Activated T-helper 9 cell treated with anti-CD3 and anti-CD28 coated beads, Interleukin-2, amount 50 U/mL, for 16 hours (primary cell): ENCODE measurements at regions not wholly inside any gene's neighbourhood (a gene's known extent, or its start where the extent isn't known, plus 50 kb on each side); places are given as distances from the start of the nearest gene placed in this dataset.
"Not testable (repeated sequence)": the region's sequence is repeated elsewhere in the genome, so short reads cannot be mapped to it uniquely, and the experiment has no call there.

Source experiments
- DNase-seq: peaks from one replicate; pipeline ENCODE4 v3.0.0-alpha.2; 2020; ENCODE audit warnings: low read depth

DNA sequence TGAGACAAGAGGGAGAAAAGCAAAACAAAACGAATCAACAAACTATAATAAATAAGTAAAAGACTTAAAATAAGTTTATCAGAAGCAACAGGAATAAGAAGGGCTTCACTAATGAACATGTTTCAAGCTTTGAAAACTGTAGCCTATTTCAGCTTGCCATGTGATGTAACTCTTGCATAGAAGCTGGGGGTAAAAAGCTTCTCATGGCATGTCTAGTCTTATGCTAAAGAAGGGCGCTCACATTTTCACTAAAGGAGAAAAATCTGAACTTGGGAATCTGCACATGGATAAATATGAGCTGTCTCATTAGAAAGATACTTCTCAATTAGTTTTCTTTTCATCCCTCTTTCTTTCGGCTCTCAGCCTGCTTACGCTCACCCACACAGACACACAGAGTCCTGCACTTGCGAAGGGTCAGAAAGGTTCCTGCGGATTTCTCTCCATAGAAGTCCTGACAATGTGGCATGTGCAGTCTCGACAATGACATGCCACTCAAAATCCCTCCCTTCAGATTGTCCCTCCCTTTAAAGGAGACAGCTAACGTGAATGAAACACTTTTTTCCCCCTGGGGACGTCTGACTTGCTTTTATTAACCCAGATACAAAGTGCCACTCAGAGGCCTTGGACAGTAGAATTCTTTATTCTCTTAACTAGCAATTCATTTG lies 568.9 kb upstream of the NR2F2 start:
- DNase-seq, result no peak

DNA sequence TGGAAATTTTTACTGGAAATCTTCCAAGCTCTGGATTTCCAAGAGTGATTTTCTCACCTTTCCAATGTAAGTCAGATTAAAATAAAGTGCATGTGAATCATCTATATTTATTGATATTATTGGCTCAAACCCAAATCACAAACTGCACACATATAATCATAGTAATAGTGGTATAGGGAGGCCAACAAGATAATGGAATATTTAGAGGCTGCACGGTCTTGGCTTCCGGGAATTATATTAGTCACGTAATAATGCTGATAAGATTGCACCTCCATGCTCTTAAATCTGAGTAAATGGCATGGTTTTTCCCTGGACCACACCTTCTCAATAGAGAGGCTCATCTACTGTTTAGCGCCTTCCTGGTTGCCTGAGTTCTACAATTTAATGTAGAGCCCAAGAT lies 567.1 kb upstream of the NR2F2 start:
- no peak for DNase-seq

DNA sequence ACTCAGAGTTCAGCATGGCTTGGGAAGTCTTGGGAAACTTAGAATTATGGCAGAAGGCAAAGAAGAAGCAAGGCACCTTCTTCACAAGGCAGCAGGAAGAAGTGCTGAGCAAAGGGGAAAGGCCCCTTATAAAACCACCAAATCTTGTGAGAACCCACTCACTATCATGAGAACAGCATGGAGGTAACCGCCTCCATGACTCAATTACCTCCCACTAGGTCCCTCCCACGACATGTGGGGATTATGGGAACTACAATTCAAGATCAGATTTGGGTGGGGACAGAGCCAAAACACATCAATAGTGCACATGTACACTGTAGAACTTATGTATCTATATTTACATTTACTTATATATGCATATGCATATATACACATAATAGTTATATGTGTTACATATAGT lies 565.3 kb upstream of the NR2F2 start:
- DNase-seq, result no peak

DNA sequence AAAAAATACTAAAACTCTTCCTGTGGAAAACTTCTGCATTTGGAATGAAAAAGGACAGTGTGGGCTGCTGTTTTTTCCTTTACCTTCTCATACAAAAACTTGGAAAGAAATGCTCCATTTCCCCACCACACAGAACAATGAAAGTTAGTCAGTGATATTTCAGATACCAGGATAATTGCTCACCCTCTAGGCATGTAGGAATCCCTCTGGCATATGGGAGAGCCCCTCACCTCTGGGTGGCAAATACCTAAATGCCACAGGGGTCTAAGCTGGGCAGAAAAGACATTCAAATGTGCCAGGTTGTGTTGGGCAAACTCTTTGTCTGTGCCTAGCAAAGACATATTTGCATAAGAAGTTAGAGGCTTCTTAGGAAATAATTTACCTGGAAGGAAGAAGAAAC lies 560.3 kb upstream of the NR2F2 start:
- no peak for DNase-seq

DNA sequence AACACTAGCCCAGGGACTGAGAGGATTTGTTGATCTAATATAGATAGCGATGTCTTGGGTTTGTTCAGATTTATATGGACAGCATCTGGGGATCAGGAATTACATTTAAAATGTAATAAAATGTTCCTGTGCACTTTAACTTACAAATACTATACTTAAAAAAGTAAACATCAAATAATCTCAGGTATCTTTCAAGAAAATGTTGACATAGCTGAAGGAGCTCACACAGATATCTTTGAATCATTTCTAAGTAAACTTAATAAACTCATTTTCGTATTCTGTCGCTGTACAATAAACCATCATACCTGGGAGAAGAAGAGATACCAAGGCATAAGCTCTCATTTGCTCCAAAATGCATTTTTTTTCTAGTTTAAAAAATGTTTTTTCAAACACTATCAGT lies 557.5 kb upstream of the NR2F2 start:
- DNase-seq, result no peak

DNA sequence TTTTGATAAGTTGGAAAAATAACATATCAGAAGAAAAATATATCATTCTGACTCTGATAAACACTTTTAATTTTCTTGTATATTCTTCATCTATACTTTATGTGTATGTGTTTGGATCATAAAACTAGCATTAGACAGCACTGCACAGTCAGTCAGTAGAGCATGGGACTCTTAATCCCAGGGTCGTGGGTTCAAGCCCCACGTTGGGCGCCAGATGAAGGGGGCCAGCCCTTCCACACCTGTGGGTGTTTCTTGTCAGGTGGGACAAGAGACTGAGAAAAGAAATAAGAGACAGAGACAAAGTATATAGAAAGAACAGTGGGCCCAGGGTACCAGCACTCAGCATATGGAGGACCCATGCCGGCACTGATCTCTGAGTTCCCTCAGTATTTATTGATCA lies 546.0 kb upstream of the NR2F2 start:
- DNase-seq, result no peak

DNA sequence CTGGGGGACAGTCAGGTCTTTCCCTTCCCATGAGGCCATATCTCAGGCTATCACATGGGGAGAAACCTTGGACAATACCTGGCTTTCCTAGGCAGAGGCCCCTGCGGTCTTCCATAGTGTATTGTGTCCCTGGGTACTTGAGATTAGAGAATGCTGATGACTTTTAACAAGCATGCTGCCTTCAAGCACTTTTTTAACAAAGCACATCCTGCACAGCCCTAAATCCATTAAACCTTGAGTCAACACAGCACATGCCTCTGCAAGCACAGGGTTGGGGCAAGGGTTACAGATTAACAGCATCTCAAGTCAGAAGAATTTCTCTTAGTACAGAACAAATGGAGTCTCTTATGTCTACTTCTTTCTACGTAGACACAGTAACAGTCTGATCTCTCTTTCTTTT lies 545.2 kb upstream of the NR2F2 start:
- DNase-seq, result not testable (repeated sequence)

DNA sequence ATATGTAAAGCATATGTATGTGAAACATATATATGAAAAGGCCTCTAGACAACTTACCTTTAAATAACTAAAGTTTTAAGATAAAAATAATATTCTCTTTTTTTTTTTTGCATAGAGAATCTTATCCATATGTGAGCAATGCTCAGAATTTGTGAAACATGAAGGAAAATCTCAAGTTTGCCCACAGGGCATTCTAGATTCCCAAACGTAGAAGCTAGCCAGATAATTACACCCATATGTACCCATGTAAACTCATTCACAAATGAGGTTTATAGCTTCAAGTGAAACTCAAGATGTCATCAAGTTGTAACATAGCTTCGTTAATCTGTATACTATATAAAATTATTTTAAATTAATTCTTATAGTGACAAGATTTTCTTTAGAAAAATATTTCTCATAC lies 537.3 kb upstream of the NR2F2 start:
- no peak for DNase-seq

DNA sequence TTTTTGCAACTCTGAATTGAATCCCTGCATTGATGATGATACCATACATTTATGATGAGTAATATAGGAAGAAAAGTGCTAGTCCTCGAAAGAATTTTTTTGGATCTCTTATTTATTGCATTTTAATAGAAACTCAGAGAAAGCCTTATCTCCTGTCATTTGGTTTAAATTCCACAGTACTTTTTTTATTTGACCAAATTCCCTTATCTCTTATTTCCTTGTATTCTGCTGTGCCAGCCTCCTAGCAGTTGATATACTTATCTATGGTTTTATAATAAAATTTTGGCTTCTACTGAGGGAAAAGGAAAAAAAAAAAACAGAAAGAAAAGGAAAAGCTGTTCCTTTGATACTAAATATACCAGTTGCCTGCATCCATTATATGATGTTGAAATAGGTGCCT lies 535.1 kb upstream of the NR2F2 start:
- DNase-seq, result no peak

DNA sequence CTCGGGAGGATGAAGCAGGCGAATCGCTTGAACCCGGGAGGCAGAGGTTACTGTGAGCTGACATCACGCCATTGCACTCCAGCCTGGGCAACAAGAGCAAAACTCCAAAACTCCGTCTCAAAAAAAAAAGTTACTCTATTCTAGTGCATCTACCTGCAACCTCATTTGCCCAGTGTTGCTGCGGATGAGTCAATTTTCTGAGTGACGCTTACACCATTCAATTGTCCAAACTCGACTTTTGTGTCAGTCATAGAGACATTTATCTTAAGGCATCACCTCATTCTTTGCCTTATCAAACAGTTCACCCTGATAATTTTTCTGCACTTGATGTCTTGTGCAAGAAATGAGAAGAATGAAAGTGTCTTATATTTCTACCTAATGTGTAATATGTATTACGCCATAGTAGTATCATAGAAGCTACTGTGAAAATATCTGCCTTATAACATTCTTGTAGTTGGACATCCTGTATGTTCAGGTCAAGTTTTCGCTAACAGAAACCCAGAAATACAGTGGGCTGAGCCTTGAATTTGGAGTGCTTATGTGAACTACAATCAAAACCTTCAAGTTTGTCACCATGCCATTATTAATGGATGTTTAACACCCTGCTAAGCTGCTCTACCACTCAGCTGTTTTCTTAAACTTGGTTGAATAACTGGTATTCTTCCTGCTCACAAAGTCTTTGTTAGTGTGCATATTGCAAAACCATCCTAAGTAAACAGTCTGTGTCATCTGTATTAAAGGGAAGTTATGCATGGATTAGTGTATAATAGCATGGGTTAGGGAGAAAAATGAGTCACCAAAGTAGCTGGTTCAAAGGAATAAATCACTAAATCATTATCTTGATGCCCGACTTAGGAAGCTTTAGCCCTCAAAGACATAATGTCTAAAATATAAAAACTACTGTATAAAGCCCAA lies 531.0 kb upstream of the NR2F2 start:
- no peak for DNase-seq

DNA sequence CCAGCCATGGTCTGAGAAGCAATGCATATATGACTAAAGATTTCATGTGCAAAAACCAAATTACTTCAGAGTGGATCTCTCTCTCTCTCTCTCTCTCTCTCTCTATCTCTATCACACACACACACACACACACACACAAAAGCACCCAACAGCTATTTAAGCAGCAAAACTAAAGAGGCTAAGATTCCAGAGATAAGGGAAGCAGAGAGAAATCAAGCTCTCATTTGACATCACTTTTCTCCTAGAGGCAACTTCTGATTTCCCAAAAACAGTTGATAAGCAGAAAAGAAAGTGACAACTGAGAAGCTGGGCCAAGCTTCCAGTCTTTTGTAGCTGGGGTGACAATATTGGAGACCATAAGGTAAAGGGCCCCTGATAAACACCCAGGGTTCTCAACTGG lies 526.0 kb upstream of the NR2F2 start:
- no peak for DNase-seq

DNA sequence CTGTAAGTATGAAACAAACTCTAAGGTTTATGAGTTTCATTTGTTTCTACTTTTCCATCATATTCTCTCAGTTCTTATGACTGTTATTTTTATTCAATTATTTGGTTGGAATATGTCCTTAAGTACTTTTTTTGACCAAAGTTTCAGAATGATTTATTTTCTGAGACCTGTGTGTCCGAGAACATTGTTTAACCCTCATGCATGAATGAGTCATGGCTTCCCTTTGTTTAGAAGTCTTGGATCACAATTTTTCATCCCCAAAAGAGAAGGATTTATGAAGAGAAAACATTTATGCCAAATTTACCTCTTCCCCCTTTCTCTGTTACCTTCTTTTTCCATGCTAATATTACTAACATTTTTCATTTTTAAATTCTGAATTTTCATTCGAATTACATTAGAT lies 518.0 kb upstream of the NR2F2 start:
- DNase-seq, result no peak

DNA sequence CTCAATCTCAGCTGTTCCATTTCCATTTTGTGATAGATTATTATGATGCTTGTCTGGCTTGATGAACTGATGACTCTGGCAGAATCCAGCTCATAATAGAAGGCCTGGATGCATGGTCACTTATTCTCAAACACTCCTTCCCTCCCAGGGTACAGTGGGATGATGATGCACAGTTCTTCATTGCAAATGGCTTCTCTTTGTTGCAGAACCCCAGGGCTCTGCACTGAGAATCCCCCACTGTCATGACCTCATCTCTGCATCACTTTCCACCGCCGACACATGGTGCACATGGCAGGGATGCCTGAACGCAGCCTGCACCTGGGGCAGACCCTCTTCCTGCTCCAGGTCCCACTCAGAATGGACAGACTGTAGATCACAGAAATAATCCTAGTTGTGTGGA lies 515.6 kb upstream of the NR2F2 start:
- no peak for DNase-seq

DNA sequence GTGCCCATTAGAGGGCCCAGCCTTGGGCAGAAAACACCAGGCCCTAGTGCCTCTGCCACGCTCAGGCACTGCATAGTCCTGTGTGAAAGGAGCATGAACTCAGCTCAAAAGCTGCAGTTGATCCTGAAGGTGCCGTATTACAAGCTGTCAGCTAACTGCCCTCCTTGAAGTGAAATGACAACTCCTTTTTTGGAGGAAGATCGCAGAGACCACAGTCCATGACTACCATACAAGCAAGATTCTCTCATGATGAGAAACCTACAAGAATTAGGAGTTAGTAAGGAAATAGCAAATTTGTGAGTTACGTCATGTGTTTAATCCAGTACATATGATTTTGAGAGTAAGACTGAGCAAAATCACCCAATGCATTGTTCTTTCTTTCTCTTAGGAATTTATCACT lies 513.9 kb upstream of the NR2F2 start:
- DNase-seq, result no peak

DNA sequence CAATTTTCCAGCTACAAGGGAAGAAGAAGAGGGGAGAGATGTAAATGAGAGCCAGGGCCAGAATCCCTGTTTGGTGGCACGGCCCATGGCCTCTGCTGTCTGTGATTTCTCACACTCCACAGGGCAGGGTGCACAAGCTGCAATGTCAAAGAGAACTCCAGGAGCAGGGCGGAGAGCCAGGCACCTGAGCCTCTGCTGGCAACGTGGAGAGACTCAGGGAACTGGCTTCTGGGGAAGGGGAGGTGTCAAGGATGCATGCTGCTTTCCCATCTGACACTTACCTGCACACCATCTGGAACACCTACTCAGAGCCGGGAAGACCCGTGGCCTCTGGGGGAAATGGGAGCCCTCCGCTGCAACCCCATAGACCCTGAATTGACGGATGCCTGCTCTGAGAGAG lies 507.5 kb upstream of the NR2F2 start:
- no peak for DNase-seq

DNA sequence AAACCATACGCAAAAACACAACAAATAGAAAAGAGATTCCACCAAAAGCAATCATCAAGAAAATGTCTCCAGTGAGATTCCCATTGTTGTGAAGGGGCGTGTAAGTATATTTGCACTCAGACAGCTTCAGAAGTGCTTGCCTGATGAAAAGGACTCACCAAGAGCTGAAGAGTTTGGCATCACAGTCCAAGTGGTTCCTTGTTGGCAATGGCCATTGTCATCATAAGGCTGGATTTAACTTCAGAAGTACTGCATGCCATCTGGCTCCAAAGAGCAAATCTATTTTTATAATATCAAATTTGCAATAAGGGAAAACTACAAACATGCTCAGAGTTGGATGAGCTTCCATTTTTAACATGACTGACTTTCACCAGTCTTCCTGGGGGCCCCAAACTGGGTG lies 505.3 kb upstream of the NR2F2 start:
- no peak for DNase-seq

DNA sequence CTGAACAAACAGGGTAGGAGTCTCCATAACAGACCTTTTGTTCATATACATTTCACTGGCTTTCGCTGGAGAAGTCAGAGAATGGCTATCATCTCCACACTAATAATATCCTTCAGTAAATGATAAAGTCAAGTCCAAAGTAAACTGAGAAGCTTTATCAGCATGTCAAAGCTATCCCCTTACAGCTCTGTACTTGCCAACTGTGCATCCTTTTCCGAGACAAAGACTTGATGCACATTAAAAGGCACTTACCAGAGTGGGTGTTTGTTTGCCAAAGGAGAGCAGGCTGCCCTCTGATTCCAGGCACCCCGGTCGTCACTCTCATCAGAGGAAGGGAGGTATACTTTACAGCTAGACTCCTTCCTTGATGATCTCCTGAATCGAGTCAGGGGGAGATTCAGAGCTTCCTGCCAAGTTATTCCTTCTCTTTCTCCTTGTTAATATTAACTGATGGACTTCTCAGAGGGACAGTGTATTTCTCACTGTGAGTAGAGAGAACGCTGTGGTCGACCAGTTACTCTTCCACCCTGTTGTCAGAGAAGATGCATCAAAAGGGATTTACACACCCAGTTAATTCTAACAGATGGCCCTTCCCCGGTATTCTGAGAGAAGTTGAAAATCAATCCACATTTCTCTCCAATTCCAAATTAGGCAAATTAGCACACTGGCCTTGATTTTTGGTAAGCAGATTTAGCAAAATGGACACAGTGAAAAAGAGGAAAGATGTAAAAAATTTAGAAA lies 504.7 kb upstream of the NR2F2 start:
- DNase-seq, result no peak

DNA sequence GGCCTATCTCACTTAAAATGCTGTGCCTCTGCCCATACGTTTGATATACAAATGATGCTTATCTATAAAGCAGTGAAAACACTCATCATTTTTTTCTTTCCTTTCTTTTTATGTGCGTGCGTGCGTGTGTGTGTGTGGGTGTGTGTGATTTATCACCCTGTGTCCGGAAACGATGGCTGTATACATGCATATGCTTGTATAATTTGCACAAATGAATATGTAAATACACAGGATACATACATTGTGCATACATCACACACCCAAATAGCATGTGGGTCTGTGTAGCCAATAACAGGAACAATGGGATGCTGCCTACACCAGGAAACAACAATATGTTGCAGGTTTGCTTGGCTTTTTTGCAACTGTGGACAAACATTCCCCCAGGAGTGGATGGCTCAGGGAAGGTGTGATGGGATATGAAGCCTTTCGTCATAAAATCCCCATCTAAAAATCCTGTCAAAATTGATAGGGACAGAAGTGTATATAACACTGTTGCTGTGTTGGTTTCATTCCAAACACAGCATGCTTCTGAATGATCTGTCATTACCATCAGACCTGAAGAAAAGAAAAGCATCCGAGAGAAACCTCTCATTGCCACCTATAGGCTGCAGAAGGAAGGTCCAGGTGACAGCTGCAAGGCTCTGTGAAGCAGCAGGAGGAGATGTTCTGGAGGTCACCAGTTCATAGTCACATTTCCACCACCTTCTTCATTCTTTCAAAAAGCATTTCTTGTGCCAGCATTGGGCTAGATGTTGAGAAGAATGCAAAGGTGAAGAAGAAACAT lies 503.9 kb upstream of the NR2F2 start:
- no peak for DNase-seq

DNA sequence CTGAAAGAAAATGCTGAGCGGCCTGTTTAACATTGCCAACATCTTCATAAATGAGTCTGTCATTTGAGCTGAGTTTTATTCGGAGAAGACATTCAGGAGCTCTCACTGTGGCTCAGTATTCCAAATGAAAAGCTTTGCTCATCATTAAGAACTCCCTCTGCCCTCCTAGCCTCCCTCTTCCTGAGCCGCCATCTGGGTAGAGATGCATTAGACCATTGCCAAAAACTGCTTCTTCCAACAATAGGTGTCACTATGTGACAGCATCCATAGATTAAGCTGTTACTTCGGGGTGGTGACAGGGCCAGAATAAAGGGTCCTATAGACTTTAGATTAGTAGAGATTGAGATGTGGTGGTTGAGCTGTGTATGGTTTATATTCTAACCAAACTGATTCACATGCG lies 501.4 kb upstream of the NR2F2 start:
- DNase-seq, result no peak

DNA sequence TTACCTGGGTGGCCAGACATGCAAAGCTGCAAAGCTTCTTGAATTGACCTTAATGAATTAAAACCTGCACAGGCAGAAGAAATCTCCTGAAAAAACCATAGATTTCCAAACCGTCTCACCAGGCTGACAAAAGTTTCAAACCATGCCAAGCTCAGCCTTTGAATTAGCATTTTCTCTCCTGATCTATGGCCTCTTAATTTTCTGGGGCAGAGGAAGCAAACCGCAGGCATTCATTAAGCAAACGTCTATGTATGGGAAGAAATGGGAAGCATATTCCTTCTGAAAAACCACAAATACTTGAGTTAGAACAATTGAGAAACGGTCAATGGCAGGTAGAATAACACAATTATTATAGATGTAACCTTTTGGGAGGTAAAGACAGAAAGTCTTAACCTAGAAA lies 500.2 kb upstream of the NR2F2 start:
- no peak for DNase-seq

DNA sequence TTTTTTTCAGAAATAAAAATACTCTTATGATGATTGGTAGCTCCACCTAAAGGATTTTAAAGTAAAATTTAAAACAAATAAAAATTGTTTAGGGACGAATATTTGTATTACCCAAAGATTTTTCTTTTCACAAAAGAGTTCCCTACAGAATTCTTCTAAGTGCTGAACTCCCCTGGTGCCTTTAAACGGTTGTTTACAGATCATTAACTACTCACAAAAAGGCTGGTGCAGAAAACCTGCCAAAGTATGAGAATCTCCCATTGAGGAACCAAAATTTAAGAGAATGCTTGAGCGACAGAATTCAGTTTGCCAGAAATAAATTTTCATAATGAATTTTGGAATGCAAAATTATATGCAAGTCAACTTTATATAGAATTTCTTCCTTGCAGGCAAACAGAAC lies 497.8 kb upstream of the NR2F2 start:
- DNase-seq, result no peak
